ENCODE measurements at regions not wholly inside any gene's neighbourhood (a gene's known extent, or its start where the extent isn't known, plus 50 kb on each side); places are given as distances from the start of the nearest gene placed in this dataset.

DNA sequence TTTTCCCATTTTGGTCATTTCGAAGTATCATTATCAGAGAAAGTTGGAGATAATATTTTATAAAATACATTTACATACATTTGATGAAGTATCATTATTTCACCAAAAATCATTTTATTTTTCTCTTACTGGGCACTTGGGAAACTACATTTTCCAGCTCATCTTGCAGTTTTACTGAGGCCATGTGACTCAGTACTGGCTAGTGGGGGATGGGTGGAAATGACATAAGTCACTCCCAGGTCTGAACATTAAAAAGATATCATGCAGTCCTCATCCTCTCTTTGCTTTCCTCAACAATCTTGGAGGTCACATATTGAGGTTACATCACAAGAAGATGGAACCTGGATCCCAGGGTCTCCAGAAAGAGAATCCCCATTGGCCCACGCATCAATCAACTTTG is 84.1 kb downstream of the CD24 start:
- Mint-ChIP-seq H3K4me3 (no peak overlapping the region), H3K27ac (no peak overlapping the region), H3K36me3 (no peaks in the 10 kb centered on the region), H3K9me3 (no peaks in the 10 kb centered on the region), H3K4me1 (peaks cover 23% of the 10 kb centered on the region), H3K27me3 (ENCODE audit: insufficient read depth, low read depth) (no peaks in the 10 kb centered on the region)
- Histone ChIP-seq H3K4me1 (peaks cover 24% of the 10 kb centered on the region), H3K27ac (no peak overlapping the region), H2AFZ (replicated peaks) (no peak overlapping the region), H3K27me3 (no peaks in the 10 kb centered on the region), H3K9ac (no peak overlapping the region), H3K4me2 (no peak overlapping the region), H3F3A (ENCODE audit: low read depth) (peaks cover 24% of the 10 kb centered on the region), H3K79me2 (ENCODE audit: low read depth) (no peaks in the 10 kb centered on the region), H3K4me3 (no peak overlapping the region), H4K20me1 (ENCODE audit: low read depth) (no peaks in the 10 kb centered on the region), H3K9me3 (ENCODE audit: low read depth) (no peaks in the 10 kb centered on the region), H3K36me3 (no peaks in the 10 kb centered on the region)
- DNase-seq (ENCODE audit: low spot score): no peak
- TF ChIP-seq EZH2 (IDR thresholded peaks at IDR 0.05) (no peak), EZH2phosphoT487 (IDR thresholded peaks at IDR 0.05) (no peak)
- TF ChIP-seq, protein P1, sequence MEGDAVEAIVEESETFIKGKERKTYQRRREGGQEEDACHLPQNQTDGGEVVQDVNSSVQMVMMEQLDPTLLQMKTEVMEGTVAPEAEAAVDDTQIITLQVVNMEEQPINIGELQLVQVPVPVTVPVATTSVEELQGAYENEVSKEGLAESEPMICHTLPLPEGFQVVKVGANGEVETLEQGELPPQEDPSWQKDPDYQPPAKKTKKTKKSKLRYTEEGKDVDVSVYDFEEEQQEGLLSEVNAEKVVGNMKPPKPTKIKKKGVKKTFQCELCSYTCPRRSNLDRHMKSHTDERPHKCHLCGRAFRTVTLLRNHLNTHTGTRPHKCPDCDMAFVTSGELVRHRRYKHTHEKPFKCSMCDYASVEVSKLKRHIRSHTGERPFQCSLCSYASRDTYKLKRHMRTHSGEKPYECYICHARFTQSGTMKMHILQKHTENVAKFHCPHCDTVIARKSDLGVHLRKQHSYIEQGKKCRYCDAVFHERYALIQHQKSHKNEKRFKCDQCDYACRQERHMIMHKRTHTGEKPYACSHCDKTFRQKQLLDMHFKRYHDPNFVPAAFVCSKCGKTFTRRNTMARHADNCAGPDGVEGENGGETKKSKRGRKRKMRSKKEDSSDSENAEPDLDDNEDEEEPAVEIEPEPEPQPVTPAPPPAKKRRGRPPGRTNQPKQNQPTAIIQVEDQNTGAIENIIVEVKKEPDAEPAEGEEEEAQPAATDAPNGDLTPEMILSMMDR (IDR thresholded peaks at IDR 0.05): no peak

DNA sequence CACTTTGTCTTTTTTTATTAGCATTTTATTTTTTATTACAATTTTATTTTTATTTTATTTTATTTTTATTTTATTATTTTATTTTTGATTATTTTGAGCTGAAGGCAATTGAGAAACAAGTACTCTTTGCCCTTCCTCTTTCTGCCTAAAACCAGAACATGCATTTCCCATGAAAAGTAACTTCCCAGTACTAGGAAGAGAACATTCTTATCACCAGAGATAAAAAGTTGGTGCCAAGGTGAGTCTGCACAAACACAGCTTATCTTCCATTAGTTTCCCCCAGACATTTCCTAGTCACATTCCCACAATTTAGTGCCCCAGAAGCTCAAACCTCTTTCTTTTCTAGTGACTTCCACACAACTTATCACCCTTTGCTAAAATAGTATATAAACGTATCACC is 84.8 kb downstream of the CD24 start:
- Mint-ChIP-seq H3K4me1 (peaks cover 23% of the 10 kb centered on the region), H3K27me3 (ENCODE audit: insufficient read depth, low read depth) (no peaks in the 10 kb centered on the region), H3K9me3 (no peaks in the 10 kb centered on the region), H3K4me3 (no peak overlapping the region), H3K27ac (no peak overlapping the region), H3K36me3 (no peaks in the 10 kb centered on the region)
- H3K4me3 ChIP-seq: no peak overlapping the region
- no peaks in the 10 kb centered on the region for H3K79me2 ChIP-seq (ENCODE audit: low read depth)
- H3K4me1 ChIP-seq: peaks cover 30% of the 10 kb centered on the region
- no peaks in the 10 kb centered on the region for H3K27me3 ChIP-seq
- H3K9me3 ChIP-seq (ENCODE audit: low read depth): no peaks in the 10 kb centered on the region
- H2AFZ ChIP-seq (replicated peaks): no peak overlapping the region
- no peak overlapping the region for H3K27ac ChIP-seq
- H3K36me3 ChIP-seq: no peaks in the 10 kb centered on the region
- no peak for DNase-seq (ENCODE audit: low spot score)
- TF ChIP-seq, protein P1 (IDR thresholded peaks at IDR 0.05): no peak
- TF ChIP-seq EZH2phosphoT487 (IDR thresholded peaks at IDR 0.05) (no peak), EZH2 (IDR thresholded peaks at IDR 0.05) (no peak)
- no peak overlapping the region for H3K4me2 ChIP-seq
- H3K9ac ChIP-seq: no peak overlapping the region
- H4K20me1 ChIP-seq (ENCODE audit: low read depth): no peaks in the 10 kb centered on the region
- peaks cover 28% of the 10 kb centered on the region for H3F3A ChIP-seq (ENCODE audit: low read depth)

DNA sequence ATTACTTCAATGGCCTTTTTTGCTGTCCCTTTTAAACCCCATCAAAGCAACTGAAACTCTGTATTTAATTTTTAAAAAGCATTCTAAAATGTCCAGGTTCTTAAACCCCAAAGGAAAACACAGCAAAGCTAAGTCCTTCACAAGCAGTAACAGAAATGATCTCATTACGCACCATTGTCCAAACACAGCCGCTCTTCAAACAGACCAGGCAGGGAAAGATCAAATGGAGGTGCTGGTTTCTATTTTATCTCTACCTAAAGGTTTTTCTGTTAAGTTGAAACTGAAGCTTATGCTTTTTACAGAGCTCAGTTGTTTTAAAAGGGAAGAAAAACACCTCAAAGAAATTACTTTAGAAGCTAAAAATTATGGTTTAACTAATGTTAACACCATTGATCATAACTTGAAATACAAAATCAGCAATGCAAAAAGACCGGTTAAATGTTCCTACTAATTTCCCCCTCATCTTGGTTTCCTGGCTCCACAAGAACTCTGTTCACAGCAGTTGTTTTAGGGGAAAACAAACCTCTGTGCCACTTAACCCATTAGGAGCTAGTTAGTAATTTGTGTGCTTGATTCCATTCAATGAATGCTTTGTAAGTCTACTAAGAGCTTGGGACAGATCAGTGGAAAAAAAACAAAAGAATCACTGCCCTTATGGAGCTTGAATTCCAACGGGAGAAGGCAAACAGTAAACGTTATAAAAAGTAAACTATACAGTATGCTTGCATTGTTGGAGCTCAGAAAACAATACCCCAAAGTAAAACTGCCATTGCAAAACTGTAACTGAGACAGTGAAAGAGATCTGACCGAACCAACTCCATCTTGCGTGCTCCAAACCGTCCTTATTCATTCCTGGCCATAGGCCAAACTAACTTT is 87.4 kb downstream of the CD24 start:
- Histone ChIP-seq H3K27me3 (no peaks in the 10 kb centered on the region), H2AFZ (replicated peaks) (peak overlapping the region; percentile 76), H3K36me3 (no peaks in the 10 kb centered on the region), H3K4me1 (peaks cover 30% of the 10 kb centered on the region), H3K9me3 (ENCODE audit: low read depth) (no peaks in the 10 kb centered on the region), H3K79me2 (ENCODE audit: low read depth) (no peaks in the 10 kb centered on the region), H4K20me1 (ENCODE audit: low read depth) (no peaks in the 10 kb centered on the region), H3K4me2 (peak overlapping the region; percentile 70), H3K9ac (no peak overlapping the region), H3K27ac (peak overlapping the region; percentile 85), H3K4me3 (peak overlapping the region; percentile 30), H3F3A (ENCODE audit: low read depth) (peaks cover 30% of the 10 kb centered on the region)
- H3K9me3 Mint-ChIP-seq: no peaks in the 10 kb centered on the region
- DNase-seq (ENCODE audit: low spot score): peak; percentile 62
- H3K4me3 Mint-ChIP-seq: no peak overlapping the region
- TF ChIP-seq EZH2phosphoT487 (IDR thresholded peaks at IDR 0.05) (no peak), EZH2 (IDR thresholded peaks at IDR 0.05) (no peak)
- TF ChIP-seq, protein P1 (IDR thresholded peaks at IDR 0.05): no peak
- H3K27ac Mint-ChIP-seq: no peak overlapping the region
- peaks cover 23% of the 10 kb centered on the region for H3K4me1 Mint-ChIP-seq
- H3K27me3 Mint-ChIP-seq (ENCODE audit: insufficient read depth, low read depth): no peaks in the 10 kb centered on the region
- H3K36me3 Mint-ChIP-seq: no peaks in the 10 kb centered on the region

All from neural progenitor cell (in vitro differentiated cells).